Cerebellar cortex (tissue), 1 donor: ENCODE measurements at regions not wholly inside any gene's neighbourhood (a gene's known extent, or its start where the extent isn't known, plus 50 kb on each side); places are given as distances from the start of the nearest gene placed in this dataset.
"Not testable (repeated sequence)": the region's sequence is repeated elsewhere in the genome, so short reads cannot be mapped to it uniquely, and the experiment has no call there.

Experiments used
- DNase-seq: peaks from one replicate; pipeline ENCODE4 v3.0.0-alpha.2; 2015; ENCODE audit warnings: low spot score

GRCh38 chr4:91838181-91838861, 465.4 kb upstream of the GRID2 start:
- DNase-seq = no peak

GRCh38 chr4:91840359-91840758, 463.4 kb upstream of the GRID2 start:
- no peak for DNase-seq

GRCh38 chr4:91846233-91846632, 457.5 kb upstream of the GRID2 start:
- DNase-seq = no peak

GRCh38 chr4:91851456-91851855, 452.3 kb upstream of the GRID2 start:
- DNase-seq = no peak

GRCh38 chr4:91887926-91888325, 415.8 kb upstream of the GRID2 start:
- DNase-seq = no peak

GRCh38 chr4:91891217-91891616, 412.5 kb upstream of the GRID2 start:
- DNase-seq = not testable (repeated sequence)

- no peak for DNase-seq
These were observed 409.8 kb upstream of the GRID2 start for GRCh38 chr4:91894006-91894405.

DNA sequence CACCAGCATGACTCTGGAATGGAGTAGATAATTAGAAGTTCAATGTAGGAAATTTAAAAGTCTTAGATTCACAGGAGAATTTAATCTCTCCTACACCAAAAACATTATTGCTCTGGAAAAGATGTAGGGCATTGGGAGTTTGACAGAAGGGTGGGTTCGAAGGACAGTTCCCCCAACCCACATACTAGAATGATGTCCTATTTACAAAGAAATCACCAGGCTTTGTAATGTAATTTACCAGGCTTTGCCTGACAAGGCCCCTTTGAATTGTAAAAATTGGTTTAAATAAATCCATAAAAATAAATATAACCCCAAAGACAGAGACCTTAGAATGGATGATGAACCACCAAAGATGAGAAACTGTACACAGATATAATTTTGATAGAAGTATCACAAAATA, 399.2 kb upstream of the GRID2 start:
- no peak for DNase-seq

DNA sequence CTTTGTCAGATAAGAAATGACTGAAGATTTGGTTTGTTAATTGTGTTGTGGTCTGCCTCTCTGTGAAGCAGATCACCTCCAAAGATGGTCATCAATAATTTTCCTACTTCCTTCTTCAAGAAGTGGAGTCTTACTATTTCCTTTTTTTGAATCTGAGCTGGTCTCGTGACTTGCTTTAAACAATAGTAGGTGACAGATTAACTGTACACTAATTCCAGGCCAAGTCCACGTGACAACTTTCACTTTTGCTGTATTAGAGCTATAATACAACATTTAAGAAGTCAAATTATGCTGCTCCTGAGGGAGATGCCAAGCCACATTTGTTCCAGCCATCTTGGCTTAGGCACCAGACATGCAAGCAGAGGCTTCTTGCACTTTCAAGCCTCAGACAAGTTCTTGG, 393.8 kb upstream of the GRID2 start:
- DNase-seq = no peak

DNA sequence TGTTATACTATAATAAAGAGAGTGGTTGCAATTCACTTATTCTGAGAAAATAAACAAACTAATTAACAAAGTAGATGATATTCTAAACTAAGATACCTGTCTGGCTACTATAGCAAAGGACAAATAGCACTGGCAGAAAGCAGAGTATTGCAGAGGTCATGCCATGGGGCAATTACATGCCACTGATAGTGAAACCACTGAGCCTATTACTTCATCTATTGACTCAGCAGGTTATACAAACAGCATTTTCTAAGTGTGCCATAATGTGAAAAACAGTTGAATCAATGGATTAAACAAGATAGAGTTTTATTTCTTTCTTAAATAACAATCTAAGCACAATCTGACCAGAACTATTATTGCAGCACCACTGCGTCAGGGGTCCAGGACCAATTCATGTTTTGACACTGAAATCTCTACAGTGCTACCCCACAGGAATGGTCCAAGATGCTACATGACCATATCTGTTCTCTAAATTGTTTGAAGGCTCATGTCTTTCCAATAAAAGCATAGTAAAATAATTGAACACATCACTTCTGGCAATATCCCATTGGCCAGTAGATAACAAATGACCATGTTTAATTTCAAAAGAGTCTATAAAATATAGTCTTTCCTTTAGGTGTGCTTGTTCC, 389.5 kb upstream of the GRID2 start:
- DNase-seq = no peak

DNA sequence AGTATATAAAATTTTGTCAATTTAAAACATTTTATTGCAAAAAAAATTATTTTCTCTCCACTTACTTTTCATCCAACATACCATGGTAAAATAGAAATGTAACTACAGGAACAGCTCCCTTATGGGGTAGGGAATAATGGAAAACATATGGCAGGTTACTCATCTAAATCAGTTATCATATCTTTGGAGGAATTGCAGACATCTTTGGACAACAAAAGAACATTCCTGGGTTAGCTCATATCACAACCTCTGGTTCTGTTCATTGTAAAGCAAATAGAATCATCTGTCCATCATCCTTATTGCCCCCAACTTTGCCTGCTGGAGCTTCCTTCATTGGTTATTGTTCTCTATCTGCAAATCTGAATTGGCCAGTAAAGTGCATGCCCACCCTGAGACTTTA, 387.5 kb upstream of the GRID2 start:
- DNase-seq = no peak

DNA sequence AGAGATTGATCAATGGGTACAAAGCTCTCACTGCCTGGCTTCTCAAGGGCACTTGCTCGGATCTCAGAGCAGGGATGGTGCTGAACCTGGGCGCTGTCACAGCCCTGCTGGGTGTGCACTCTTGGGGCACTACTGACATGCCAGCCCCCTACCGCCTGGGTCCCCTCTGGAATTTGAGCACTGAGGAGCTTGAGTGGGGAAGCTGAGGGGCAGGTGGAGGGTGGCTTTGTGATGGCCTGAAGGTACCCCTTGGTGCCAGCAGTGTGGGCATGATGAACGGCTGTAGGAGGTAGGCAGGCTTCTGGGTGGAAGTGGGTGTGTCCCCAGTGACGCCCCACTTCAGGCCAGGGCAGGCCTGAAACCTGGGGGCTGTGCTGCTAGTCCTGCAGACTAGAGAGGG, 379.1 kb upstream of the GRID2 start:
- no peak for DNase-seq

DNA sequence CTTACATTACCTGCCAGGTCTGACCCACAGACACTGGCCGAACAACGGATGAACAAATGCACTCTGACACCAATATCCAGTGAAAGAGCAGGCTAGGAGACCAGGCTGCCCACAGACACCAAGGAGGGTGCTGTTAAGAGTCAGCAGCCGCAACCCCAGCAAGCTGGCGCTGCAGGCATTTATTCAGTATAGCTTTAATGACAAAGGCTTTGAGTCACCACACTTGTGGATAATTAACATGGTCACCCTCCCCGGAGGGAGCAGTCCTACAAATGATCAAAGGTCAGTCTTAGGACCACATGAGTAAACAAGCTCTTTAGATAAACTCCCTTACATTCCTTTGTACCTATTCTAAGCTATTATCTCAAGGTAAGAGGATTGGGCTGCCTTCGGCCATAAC, 368.5 kb upstream of the GRID2 start:
- DNase-seq = no peak

GRCh38 chr4:91936311-91936710, 367.5 kb upstream of the GRID2 start:
- DNase-seq = peak; percentile 14

DNA sequence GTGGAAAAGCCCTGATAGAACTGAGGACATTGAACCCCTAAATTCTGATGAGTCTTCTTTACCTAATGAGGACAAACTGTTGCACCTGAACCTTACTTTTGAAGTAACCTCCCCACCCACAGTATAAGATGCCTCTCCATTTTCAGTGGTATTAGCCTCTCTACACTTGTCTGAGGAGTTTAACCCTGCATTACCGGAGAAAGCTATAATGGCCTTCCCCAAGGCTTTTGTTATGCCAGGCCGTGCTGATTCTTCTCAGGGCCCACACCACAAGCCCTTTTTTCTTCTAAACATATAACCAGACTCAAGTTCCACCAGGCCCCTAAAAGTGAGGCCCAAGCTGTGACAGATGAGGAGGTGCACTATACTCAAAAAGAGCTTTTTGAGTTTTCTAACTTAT, 345.8 kb upstream of the GRID2 start:
- no peak for DNase-seq

DNA sequence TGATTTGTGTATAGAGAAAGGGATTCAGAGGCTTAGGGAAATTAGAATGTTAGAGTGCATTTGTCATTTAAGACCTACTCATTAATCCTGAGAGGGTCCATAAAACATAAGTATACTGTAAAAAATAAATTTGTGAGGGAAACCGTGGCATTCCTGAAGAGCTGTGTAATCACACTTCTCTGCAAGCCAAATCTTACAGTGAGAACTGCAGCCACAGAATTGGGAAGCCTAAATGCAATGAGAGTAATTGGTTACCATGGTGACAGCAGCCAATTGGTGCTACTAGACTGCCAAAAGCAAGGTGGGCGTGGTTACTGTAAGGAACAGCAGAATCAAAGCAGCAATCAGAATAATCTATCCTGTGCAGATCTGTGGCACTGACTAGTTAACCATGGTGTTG, 345.2 kb upstream of the GRID2 start:
- no peak for DNase-seq

DNA sequence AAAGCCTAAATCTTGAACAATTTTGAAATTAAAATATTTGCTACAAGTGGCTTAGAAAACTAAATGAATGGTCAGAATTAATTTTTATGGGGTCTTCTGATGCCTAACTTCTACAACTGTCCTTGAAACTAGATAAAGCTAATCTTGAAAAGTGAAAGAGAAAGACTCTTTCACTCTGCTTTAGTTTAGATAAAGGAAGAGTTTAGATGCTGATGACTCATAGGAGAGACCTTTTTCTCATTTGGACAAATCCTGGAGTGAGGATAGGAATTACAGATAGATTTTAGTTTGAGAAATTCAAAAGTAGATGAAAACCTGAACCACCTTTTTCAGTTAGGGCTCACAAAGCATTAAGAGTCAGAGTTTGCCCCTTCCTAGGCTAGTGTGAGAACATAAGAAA, 342.3 kb upstream of the GRID2 start:
- no peak for DNase-seq

- no peak for DNase-seq
These were observed 340.3 kb upstream of the GRID2 start for GRCh38 chr4:91963486-91963885.

DNA sequence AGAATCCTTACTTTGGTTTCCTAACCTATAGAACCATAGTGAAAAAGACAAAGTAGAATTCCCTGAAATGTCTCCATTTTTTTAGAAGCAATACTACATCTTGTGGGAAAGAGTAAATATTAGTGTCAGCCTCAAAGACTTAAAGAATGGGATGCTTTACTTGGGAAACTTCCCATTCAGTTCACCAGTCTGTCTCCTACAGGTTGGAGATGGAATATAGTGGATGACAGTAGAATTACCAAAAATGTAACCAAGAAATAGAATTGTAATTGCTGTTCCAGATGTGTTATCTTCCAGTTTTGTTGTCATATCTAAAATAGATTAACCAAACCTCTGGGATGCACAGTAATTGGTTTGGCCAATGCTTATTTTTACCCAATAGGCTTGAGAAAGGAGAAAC, 338.6 kb upstream of the GRID2 start:
- DNase-seq = no peak

DNA sequence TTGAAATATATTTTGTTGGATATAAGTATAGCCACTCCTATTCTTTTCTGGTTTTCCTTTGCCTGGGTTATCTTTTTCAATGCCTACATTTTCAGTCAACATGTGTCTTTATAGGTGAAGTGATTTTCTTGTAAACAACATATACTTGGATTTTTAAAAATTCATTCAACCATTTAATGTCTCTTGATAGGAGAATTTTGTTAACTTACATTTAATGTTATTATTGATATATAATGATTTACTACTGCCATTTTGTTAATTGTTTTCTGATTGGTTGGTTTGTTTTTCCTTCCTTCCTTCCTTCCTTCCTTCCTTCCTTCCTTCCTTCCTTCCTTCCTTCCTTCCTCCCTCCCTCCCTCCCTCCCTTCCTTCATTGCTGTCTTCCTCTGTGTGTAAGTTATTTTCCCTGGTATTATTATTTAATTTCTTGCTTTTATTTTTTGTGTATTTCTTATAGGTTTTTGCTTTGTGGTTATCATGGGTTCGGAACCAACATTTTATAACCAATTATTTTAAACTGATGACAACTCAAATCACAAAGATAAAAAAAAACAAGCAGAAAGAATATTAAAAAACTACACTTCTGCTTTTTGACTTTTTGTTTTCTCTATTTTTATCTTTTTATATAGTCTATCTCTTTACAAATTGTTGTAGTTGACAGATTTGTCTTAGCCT, 330.1 kb upstream of the GRID2 start:
- no peak for DNase-seq

GRCh38 chr4:91984466-91984865, 319.3 kb upstream of the GRID2 start:
- DNase-seq = no peak

- DNase-seq = no peak
These were observed 313.9 kb upstream of the GRID2 start for GRCh38 chr4:91989914-91990313.

DNA sequence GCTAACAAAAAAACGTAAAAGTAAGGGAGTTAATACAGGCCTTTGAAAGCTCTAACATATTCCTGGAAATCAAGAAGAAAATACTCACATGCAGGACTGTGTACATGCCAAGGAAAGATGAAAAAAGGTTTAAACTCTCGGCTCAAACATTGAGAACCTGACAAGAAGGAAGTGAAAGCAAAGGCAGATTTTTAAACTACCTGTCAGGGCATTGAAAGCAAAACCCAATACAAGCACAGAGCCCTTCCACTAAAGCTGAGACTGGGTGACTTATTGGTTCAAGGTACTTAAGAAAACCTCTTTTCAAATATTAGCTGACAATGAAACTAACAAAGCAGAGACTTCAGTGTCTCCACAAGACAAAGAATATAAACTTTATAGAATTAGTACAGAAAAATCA, 313.0 kb upstream of the GRID2 start:
- no peak for DNase-seq

DNA sequence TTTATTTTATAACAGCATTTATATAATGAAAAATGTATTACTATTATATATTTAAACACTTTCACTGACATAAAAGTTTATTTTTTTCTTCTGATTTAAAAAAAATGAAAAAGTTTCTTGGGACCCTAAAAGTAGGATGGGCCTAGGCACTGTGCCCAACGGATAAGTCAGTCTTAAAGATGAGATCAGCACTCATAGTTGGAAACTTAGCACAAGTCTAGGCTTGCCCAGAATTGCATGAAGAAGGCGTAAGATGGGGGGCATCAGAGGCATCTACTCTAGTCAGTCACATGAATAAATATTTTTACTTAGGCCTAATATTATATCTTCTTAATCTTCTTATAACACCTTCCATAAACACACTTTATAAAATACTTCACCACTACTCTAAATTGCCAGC, 306.7 kb upstream of the GRID2 start:
- DNase-seq = no peak
